ENCODE measurements at regions not wholly inside any gene's neighbourhood (a gene's known extent, or its start where the extent isn't known, plus 50 kb on each side); places are given as distances from the start of the nearest gene placed in this dataset.

GRCh38 chr7:120138497-120138896, 134.5 kb upstream of the KCND2 start:
- no peak for DNase-seq (ENCODE audit: low read depth in 2 of 2)
- TF ChIP-seq, protein P1, sequence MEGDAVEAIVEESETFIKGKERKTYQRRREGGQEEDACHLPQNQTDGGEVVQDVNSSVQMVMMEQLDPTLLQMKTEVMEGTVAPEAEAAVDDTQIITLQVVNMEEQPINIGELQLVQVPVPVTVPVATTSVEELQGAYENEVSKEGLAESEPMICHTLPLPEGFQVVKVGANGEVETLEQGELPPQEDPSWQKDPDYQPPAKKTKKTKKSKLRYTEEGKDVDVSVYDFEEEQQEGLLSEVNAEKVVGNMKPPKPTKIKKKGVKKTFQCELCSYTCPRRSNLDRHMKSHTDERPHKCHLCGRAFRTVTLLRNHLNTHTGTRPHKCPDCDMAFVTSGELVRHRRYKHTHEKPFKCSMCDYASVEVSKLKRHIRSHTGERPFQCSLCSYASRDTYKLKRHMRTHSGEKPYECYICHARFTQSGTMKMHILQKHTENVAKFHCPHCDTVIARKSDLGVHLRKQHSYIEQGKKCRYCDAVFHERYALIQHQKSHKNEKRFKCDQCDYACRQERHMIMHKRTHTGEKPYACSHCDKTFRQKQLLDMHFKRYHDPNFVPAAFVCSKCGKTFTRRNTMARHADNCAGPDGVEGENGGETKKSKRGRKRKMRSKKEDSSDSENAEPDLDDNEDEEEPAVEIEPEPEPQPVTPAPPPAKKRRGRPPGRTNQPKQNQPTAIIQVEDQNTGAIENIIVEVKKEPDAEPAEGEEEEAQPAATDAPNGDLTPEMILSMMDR (IDR thresholded peaks at IDR 0.05; ENCODE audit: low read depth, low read length), result no peak
- H3K4me3 ChIP-seq (replicated peaks in 1 of 2; ENCODE audit: low read depth in 2 of 2, low read length in 2 of 2), result no peak overlapping the region

- no peak for DNase-seq (ENCODE audit: low read depth in 2 of 2)
- no peak overlapping the region for H3K4me3 ChIP-seq (replicated peaks in 1 of 2; ENCODE audit: low read depth in 2 of 2, low read length in 2 of 2)
- TF ChIP-seq, protein P1 (IDR thresholded peaks at IDR 0.05; ENCODE audit: low read depth, low read length), result no peak
These were observed 116.5 kb upstream of the KCND2 start for GRCh38 chr7:120156476-120156875.

DNA sequence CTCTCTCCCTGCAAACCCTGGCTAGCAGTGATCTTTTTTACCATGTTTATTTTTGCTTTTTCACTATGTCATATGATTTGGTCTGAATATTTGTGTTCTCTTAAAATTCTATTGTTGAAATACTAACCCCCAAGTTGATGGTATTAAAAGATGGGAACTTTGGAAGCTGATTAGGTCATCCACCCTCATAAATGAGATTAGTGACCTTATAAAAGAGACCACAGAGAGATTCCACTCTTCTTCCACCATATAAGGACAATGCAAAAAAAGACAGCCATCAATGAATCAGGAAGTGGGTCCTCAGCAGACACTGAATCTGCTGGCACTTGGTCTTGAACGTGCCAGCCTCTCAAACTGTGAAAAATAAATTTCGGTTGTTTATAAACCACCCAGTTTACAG, 112.8 kb upstream of the KCND2 start:
- TF ChIP-seq, protein P1 (IDR thresholded peaks at IDR 0.05; ENCODE audit: low read depth, low read length), result no peak
- no peak overlapping the region for H3K4me3 ChIP-seq (replicated peaks in 1 of 2; ENCODE audit: low read depth in 2 of 2, low read length in 2 of 2)
- no peak for DNase-seq (ENCODE audit: low read depth in 2 of 2)

DNA sequence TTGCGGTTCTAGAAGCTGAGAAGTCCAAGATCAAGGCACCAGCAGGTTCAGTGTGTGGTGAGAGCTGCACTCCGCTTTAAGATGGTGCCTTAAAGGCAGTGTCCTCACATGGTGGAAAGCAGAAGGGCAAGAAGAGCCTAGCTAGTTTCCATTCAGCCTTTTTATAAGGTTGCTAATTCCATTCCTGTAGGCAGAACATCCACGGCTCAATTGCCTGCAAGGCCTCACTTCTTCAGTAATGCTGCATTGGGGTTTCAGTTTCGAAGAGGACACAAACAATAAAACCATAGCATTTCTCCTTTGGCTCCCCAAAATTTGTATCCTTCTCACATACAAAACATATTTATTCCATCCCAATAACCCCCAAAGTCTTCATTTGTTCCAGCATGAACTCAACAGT, 109.5 kb upstream of the KCND2 start:
- DNase-seq (ENCODE audit: low read depth in 2 of 2), result no peak
- TF ChIP-seq, protein P1 (IDR thresholded peaks at IDR 0.05; ENCODE audit: low read depth, low read length), result no peak
- H3K4me3 ChIP-seq (replicated peaks in 1 of 2; ENCODE audit: low read depth in 2 of 2, low read length in 2 of 2), result no peak overlapping the region

GRCh38 chr7:120165227-120165626, 107.7 kb upstream of the KCND2 start:
- TF ChIP-seq, protein P1 (IDR thresholded peaks at IDR 0.05; ENCODE audit: low read depth, low read length), result no peak
- no peak for DNase-seq (ENCODE audit: low read depth in 2 of 2)
- no peak overlapping the region for H3K4me3 ChIP-seq (replicated peaks in 1 of 2; ENCODE audit: low read depth in 2 of 2, low read length in 2 of 2)

DNA sequence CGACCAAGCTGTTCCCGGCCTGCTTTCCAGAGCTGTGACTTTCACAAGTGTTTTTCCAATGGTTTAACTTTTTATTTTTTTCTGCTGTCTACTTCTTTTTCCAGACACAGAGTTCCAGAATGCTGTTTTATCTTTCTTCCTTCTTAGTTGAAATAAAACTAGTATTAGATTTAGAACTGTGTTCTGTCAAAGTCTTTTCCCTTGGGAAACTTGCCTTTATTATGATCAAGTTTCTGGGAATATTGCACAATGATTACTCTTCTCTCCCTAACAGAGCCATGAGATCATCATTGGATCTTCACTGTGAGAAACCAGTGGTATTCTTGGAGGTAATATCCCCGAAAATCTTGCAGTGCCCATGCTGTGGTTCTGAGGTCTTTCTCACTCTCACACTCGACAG, 104.9 kb upstream of the KCND2 start:
- peak; percentile 66 for DNase-seq (ENCODE audit: low read depth in 2 of 2)
- no peak overlapping the region for H3K4me3 ChIP-seq (replicated peaks in 1 of 2; ENCODE audit: low read depth in 2 of 2, low read length in 2 of 2)
- TF ChIP-seq, protein P1 (IDR thresholded peaks at IDR 0.05; ENCODE audit: low read depth, low read length), result no peak
